ENCODE measurements at regions not wholly inside any gene's neighbourhood (a gene's known extent, or its start where the extent isn't known, plus 50 kb on each side); places are given as distances from the start of the nearest gene placed in this dataset.
"Not testable (repeated sequence)": the region's sequence is repeated elsewhere in the genome, so short reads cannot be mapped to it uniquely, and the experiment has no call there.

- H3K9me3 ChIP-seq (ENCODE audit: control insufficient read depth in 1 of 2, low read length in 2 of 2): no peaks in the 10 kb centered on the region
- H3K4me3 ChIP-seq (ENCODE audit: low read depth in 1 of 2, low read length in 2 of 2): no peak overlapping the region
- no peaks in the 10 kb centered on the region for H3K27me3 ChIP-seq (ENCODE audit: low read depth, low read length)
Observed at GRCh38 chr3:153818338-153818737, 302.9 kb upstream of the ARHGEF26 start.

GRCh38 chr3:153820035-153820434 is 301.2 kb upstream of the ARHGEF26 start:
- H3K4me3 ChIP-seq (ENCODE audit: low read depth in 1 of 2, low read length in 2 of 2): no peak overlapping the region
- no peaks in the 10 kb centered on the region for H3K9me3 ChIP-seq (ENCODE audit: control insufficient read depth in 1 of 2, low read length in 2 of 2)
- H3K36me3 ChIP-seq (ENCODE audit: control insufficient read depth in 1 of 2, insufficient read depth in 2 of 2, low read length in 2 of 2): no peaks in the 10 kb centered on the region
- H3K27me3 ChIP-seq (ENCODE audit: low read depth, low read length): no peaks in the 10 kb centered on the region
- no peaks in the 10 kb centered on the region for H3K4me1 ChIP-seq (ENCODE audit: control insufficient read depth in 1 of 2, insufficient read depth in 2 of 2, low read length in 2 of 2)
- no peak overlapping the region for H3K27ac ChIP-seq (ENCODE audit: low read length)

More at GRCh38 chr3:153818338-153818737, 302.9 kb upstream of the ARHGEF26 start:
- no peaks in the 10 kb centered on the region for H3K4me1 ChIP-seq (ENCODE audit: control insufficient read depth in 1 of 2, insufficient read depth in 2 of 2, low read length in 2 of 2)
- no peak overlapping the region for H3K27ac ChIP-seq (ENCODE audit: low read length)
- H3K36me3 ChIP-seq (ENCODE audit: control insufficient read depth in 1 of 2, insufficient read depth in 2 of 2, low read length in 2 of 2): no peaks in the 10 kb centered on the region

- not testable (repeated sequence) for H3K27me3 ChIP-seq (ENCODE audit: low read depth, low read length); H3K4me3 ChIP-seq (ENCODE audit: low read depth in 1 of 2, low read length in 2 of 2); H3K27ac ChIP-seq (ENCODE audit: low read length); H3K9me3 ChIP-seq (ENCODE audit: control insufficient read depth in 1 of 2, low read length in 2 of 2); H3K4me1 ChIP-seq (ENCODE audit: control insufficient read depth in 1 of 2, insufficient read depth in 2 of 2, low read length in 2 of 2); H3K36me3 ChIP-seq (ENCODE audit: control insufficient read depth in 1 of 2, insufficient read depth in 2 of 2, low read length in 2 of 2)
Observed at GRCh38 chr3:153828346-153828745, 292.8 kb upstream of the ARHGEF26 start.

GRCh38 chr3:153829606-153830170 is 291.5 kb upstream of the ARHGEF26 start:
- Histone ChIP-seq H3K4me3 (ENCODE audit: low read depth in 1 of 2, low read length in 2 of 2) (no peak overlapping the region), H3K36me3 (ENCODE audit: control insufficient read depth in 1 of 2, insufficient read depth in 2 of 2, low read length in 2 of 2) (no peaks in the 10 kb centered on the region), H3K27me3 (ENCODE audit: low read depth, low read length) (no peaks in the 10 kb centered on the region), H3K4me1 (ENCODE audit: control insufficient read depth in 1 of 2, insufficient read depth in 2 of 2, low read length in 2 of 2) (no peaks in the 10 kb centered on the region), H3K9me3 (ENCODE audit: control insufficient read depth in 1 of 2, low read length in 2 of 2) (no peaks in the 10 kb centered on the region), H3K27ac (ENCODE audit: low read length) (no peak overlapping the region)

- Histone ChIP-seq H3K4me3 (ENCODE audit: low read depth in 1 of 2, low read length in 2 of 2) (no peak overlapping the region), H3K27me3 (ENCODE audit: low read depth, low read length) (no peaks in the 10 kb centered on the region), H3K9me3 (ENCODE audit: control insufficient read depth in 1 of 2, low read length in 2 of 2) (no peaks in the 10 kb centered on the region), H3K27ac (ENCODE audit: low read length) (no peak overlapping the region), H3K36me3 (ENCODE audit: control insufficient read depth in 1 of 2, insufficient read depth in 2 of 2, low read length in 2 of 2) (no peaks in the 10 kb centered on the region), H3K4me1 (ENCODE audit: control insufficient read depth in 1 of 2, insufficient read depth in 2 of 2, low read length in 2 of 2) (no peaks in the 10 kb centered on the region)
Observed at GRCh38 chr3:153830552-153830951, 290.6 kb upstream of the ARHGEF26 start.

GRCh38 chr3:153835540-153835939 is 285.6 kb upstream of the ARHGEF26 start:
- no peaks in the 10 kb centered on the region for H3K36me3 ChIP-seq (ENCODE audit: control insufficient read depth in 1 of 2, insufficient read depth in 2 of 2, low read length in 2 of 2)
- no peaks in the 10 kb centered on the region for H3K27me3 ChIP-seq (ENCODE audit: low read depth, low read length)
- no peaks in the 10 kb centered on the region for H3K4me1 ChIP-seq (ENCODE audit: control insufficient read depth in 1 of 2, insufficient read depth in 2 of 2, low read length in 2 of 2)
- no peak overlapping the region for H3K27ac ChIP-seq (ENCODE audit: low read length)
- no peak overlapping the region for H3K4me3 ChIP-seq (ENCODE audit: low read depth in 1 of 2, low read length in 2 of 2)
- no peaks in the 10 kb centered on the region for H3K9me3 ChIP-seq (ENCODE audit: control insufficient read depth in 1 of 2, low read length in 2 of 2)

GRCh38 chr3:153840487-153840886 is 280.7 kb upstream of the ARHGEF26 start:
- H3K9me3 ChIP-seq (ENCODE audit: control insufficient read depth in 1 of 2, low read length in 2 of 2): no peaks in the 10 kb centered on the region
- no peak overlapping the region for H3K27ac ChIP-seq (ENCODE audit: low read length)
- H3K27me3 ChIP-seq (ENCODE audit: low read depth, low read length): no peaks in the 10 kb centered on the region
- H3K4me1 ChIP-seq (ENCODE audit: control insufficient read depth in 1 of 2, insufficient read depth in 2 of 2, low read length in 2 of 2): no peaks in the 10 kb centered on the region
- no peaks in the 10 kb centered on the region for H3K36me3 ChIP-seq (ENCODE audit: control insufficient read depth in 1 of 2, insufficient read depth in 2 of 2, low read length in 2 of 2)
- no peak overlapping the region for H3K4me3 ChIP-seq (ENCODE audit: low read depth in 1 of 2, low read length in 2 of 2)

- Histone ChIP-seq H3K9me3 (ENCODE audit: control insufficient read depth in 1 of 2, low read length in 2 of 2) (no peaks in the 10 kb centered on the region), H3K4me3 (ENCODE audit: low read depth in 1 of 2, low read length in 2 of 2) (no peak overlapping the region), H3K4me1 (ENCODE audit: control insufficient read depth in 1 of 2, insufficient read depth in 2 of 2, low read length in 2 of 2) (no peaks in the 10 kb centered on the region), H3K27ac (ENCODE audit: low read length) (no peak overlapping the region), H3K27me3 (ENCODE audit: low read depth, low read length) (no peaks in the 10 kb centered on the region), H3K36me3 (ENCODE audit: control insufficient read depth in 1 of 2, insufficient read depth in 2 of 2, low read length in 2 of 2) (no peaks in the 10 kb centered on the region)
Observed at GRCh38 chr3:153843994-153844393, 277.2 kb upstream of the ARHGEF26 start.

- Histone ChIP-seq H3K9me3 (ENCODE audit: control insufficient read depth in 1 of 2, low read length in 2 of 2) (no peaks in the 10 kb centered on the region), H3K27ac (ENCODE audit: low read length) (no peak overlapping the region), H3K4me1 (ENCODE audit: control insufficient read depth in 1 of 2, insufficient read depth in 2 of 2, low read length in 2 of 2) (no peaks in the 10 kb centered on the region), H3K4me3 (ENCODE audit: low read depth in 1 of 2, low read length in 2 of 2) (no peak overlapping the region), H3K36me3 (ENCODE audit: control insufficient read depth in 1 of 2, insufficient read depth in 2 of 2, low read length in 2 of 2) (no peaks in the 10 kb centered on the region), H3K27me3 (ENCODE audit: low read depth, low read length) (no peaks in the 10 kb centered on the region)
Observed at GRCh38 chr3:153845311-153845710, 275.9 kb upstream of the ARHGEF26 start.

- no peak overlapping the region for H3K27ac ChIP-seq (ENCODE audit: low read length)
- no peaks in the 10 kb centered on the region for H3K4me1 ChIP-seq (ENCODE audit: control insufficient read depth in 1 of 2, insufficient read depth in 2 of 2, low read length in 2 of 2)
- H3K36me3 ChIP-seq (ENCODE audit: control insufficient read depth in 1 of 2, insufficient read depth in 2 of 2, low read length in 2 of 2): no peaks in the 10 kb centered on the region
- no peaks in the 10 kb centered on the region for H3K27me3 ChIP-seq (ENCODE audit: low read depth, low read length)
- no peaks in the 10 kb centered on the region for H3K9me3 ChIP-seq (ENCODE audit: control insufficient read depth in 1 of 2, low read length in 2 of 2)
- no peak overlapping the region for H3K4me3 ChIP-seq (ENCODE audit: low read depth in 1 of 2, low read length in 2 of 2)
Observed at GRCh38 chr3:153848702-153849101, 272.5 kb upstream of the ARHGEF26 start.

GRCh38 chr3:153852355-153852754 is 268.8 kb upstream of the ARHGEF26 start:
- H3K4me3 ChIP-seq (ENCODE audit: low read depth in 1 of 2, low read length in 2 of 2): no peak overlapping the region
- no peak overlapping the region for H3K27ac ChIP-seq (ENCODE audit: low read length)
- no peaks in the 10 kb centered on the region for H3K36me3 ChIP-seq (ENCODE audit: control insufficient read depth in 1 of 2, insufficient read depth in 2 of 2, low read length in 2 of 2)
- no peaks in the 10 kb centered on the region for H3K4me1 ChIP-seq (ENCODE audit: control insufficient read depth in 1 of 2, insufficient read depth in 2 of 2, low read length in 2 of 2)
- no peaks in the 10 kb centered on the region for H3K9me3 ChIP-seq (ENCODE audit: control insufficient read depth in 1 of 2, low read length in 2 of 2)
- no peaks in the 10 kb centered on the region for H3K27me3 ChIP-seq (ENCODE audit: low read depth, low read length)

GRCh38 chr3:153853163-153853562 is 268.0 kb upstream of the ARHGEF26 start:
- Histone ChIP-seq H3K4me1 (ENCODE audit: control insufficient read depth in 1 of 2, insufficient read depth in 2 of 2, low read length in 2 of 2) (no peaks in the 10 kb centered on the region), H3K27me3 (ENCODE audit: low read depth, low read length) (no peaks in the 10 kb centered on the region), H3K36me3 (ENCODE audit: control insufficient read depth in 1 of 2, insufficient read depth in 2 of 2, low read length in 2 of 2) (no peaks in the 10 kb centered on the region), H3K27ac (ENCODE audit: low read length) (no peak overlapping the region), H3K9me3 (ENCODE audit: control insufficient read depth in 1 of 2, low read length in 2 of 2) (no peaks in the 10 kb centered on the region), H3K4me3 (ENCODE audit: low read depth in 1 of 2, low read length in 2 of 2) (no peak overlapping the region)

Data from muscle layer of duodenum (tissue), 2 donors.